ENCODE measurements at regions not wholly inside any gene's neighbourhood (a gene's known extent, or its start where the extent isn't known, plus 50 kb on each side); places are given as distances from the start of the nearest gene placed in this dataset.

DNA sequence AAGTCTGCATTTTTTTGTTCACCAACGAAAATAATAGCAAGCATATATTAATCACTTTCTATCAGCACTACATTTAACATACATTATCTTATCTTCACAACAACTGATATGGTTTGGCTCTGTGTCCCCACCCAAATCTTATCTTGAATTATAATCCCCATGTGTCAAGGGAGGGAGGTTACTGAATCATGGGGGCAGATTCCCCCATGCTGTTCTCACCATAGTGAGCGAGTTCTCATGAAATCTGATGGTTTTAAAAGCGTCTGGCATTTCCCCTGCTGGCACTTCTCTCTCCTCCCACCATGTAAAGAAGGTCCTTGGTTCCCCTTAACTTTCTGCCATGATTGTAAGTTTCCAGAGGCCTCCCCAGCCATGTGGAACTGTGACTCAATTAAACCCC, 235.7 kb upstream of the RXFP2 start:
- H3K4me3 Mint-ChIP-seq = no peak overlapping the region
- peaks cover 8 to 29% (median 17%) of the 10 kb centered on the region in 7 donors for H3K9me3 Mint-ChIP-seq
- H3K27me3 Mint-ChIP-seq = no peaks in the 10 kb centered on the region
- H3K36me3 Mint-ChIP-seq = no peaks in the 10 kb centered on the region
- H3K4me1 Mint-ChIP-seq = no peaks in the 10 kb centered on the region
- ATAC-seq (ENCODE audit: low read depth in 2 of 2) = no peak
- no peak for DNase-seq
- no peak overlapping the region for H3K27ac Mint-ChIP-seq

DNA sequence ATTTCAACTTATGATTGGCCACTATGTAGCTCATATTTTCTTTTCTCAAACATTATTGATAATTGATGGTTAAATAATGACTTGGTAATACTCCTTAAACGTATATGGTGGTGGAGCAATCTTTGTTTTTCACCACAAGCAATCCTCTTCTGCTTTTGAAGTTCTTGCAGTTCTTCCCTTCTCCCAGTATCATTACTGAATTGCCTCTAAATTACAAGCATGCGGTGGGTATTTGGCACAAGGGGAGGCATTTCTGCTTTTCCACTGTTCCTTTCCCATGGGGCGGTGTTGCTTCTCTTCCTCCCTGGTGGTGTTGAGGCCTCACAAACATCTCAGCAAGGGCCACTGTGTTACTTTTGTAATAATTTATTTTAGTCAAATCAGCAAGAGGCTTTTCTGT, 234.4 kb upstream of the RXFP2 start:
- ATAC-seq (ENCODE audit: low read depth in 2 of 2) = no peak
- H3K27ac Mint-ChIP-seq = no peak overlapping the region
- no peaks in the 10 kb centered on the region for H3K4me1 Mint-ChIP-seq
- H3K36me3 Mint-ChIP-seq = no peaks in the 10 kb centered on the region
- no peaks in the 10 kb centered on the region for H3K27me3 Mint-ChIP-seq
- no peak for DNase-seq
- peaks cover 3 to 16% (median 9%) of the 10 kb centered on the region in 7 donors for H3K9me3 Mint-ChIP-seq
- no peak overlapping the region for H3K4me3 Mint-ChIP-seq

DNA sequence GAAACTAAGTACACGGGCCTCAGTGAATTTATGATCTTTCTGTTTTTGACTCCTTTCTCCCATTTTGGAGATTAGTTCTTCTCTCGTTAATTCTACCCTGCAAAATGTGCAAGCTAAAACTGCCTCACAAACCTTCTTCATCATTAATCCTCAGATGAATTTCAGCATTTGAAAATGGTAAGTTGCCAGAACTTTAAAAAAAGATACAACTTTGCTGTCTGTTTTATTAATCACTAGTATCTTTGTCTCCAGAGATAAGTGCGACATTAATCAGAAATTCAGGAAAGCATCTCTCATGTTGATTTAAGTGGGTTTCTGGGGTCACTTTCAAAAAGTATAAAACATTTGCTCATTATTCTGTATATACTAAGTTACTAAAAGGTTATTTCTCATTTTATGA, 227.0 kb upstream of the RXFP2 start:
- H3K4me1 Mint-ChIP-seq = no peaks in the 10 kb centered on the region
- H3K4me3 Mint-ChIP-seq = no peak overlapping the region
- ATAC-seq (ENCODE audit: low read depth in 2 of 2) = no peak
- H3K9me3 Mint-ChIP-seq = peaks cover 0 to 12% (median 0%) of the 10 kb centered on the region in 7 donors
- H3K36me3 Mint-ChIP-seq = no peaks in the 10 kb centered on the region
- no peak for DNase-seq
- no peak overlapping the region for H3K27ac Mint-ChIP-seq
- H3K27me3 Mint-ChIP-seq = peaks cover 0 to 5% (median 0%) of the 10 kb centered on the region in 3 donors

DNA sequence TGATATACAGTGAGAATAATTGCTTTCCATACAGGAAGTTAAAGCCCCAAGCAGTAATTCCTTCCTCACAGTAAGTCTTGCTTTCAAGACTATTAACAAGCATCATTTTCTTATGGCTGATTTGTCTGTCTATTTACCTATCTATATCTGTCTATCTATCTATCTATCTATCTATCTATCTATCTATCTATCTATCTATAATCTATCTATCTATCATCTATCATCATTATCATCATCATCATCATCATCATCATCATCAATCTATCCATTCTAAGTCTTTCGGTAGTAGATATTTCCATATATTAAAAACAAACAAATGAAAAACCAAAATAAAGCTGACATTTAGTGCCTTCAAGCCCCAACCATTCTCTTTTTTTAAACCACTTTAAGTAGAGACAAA, 224.4 kb upstream of the RXFP2 start:
- no peak for DNase-seq
- Mint-ChIP-seq H3K9me3 (peaks cover 0 to 9% (median 0%) of the 10 kb centered on the region in 7 donors), H3K4me3 (no peak overlapping the region), H3K4me1 (no peaks in the 10 kb centered on the region), H3K36me3 (no peaks in the 10 kb centered on the region), H3K27ac (no peak overlapping the region), H3K27me3 (peaks cover 0 to 5% (median 0%) of the 10 kb centered on the region in 3 donors)
- ATAC-seq (ENCODE audit: low read depth in 2 of 2) = no peak

DNA sequence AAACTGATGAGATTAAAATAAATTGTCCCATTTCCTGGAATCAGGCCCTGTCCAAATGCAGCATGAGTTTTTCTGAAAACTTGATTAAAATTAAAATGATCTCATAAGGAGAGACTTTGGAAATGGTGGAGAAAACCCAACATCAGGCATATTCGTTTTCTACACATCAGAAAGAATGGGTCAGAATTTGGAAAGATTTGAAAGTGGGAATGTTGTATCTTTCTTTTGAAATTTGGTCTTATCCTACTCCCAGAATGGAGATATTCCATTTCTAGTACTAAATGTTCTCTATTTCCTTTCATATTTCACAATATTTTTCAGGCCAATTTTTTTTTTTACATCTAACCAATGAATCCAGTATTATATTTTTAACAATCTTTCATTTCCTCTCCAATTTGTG, 223.9 kb upstream of the RXFP2 start:
- H3K27me3 Mint-ChIP-seq = peaks cover 0 to 5% (median 0%) of the 10 kb centered on the region in 3 donors
- no peaks in the 10 kb centered on the region for H3K36me3 Mint-ChIP-seq
- H3K9me3 Mint-ChIP-seq = peaks cover 0 to 6% (median 0%) of the 10 kb centered on the region in 7 donors
- H3K4me1 Mint-ChIP-seq = no peaks in the 10 kb centered on the region
- H3K4me3 Mint-ChIP-seq = no peak overlapping the region
- ATAC-seq (ENCODE audit: low read depth in 2 of 2) (no peak), DNase-seq (no peak)
- no peak overlapping the region for H3K27ac Mint-ChIP-seq

DNA sequence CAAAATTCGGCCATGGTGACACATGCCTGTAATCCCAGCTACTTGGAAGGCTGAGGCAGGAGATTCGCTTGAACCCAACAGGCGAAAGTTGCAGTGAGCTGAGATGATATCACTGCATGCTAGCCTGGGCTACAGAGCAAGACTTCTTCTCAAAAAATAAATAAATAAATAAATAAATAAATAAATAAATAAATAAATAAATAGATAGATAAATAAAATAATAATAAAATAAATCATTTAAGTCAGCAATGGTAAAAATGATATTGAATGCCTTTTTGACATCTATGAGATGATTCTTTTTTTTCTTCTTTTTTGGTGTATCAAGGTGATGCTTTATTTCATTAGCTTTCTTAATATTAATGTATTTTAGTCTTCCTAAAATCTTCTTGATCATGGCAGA, 221.7 kb upstream of the RXFP2 start:
- H3K4me1 Mint-ChIP-seq = no peaks in the 10 kb centered on the region
- H3K4me3 Mint-ChIP-seq = no peak overlapping the region
- ATAC-seq (ENCODE audit: low read depth in 2 of 2) = no peak
- H3K9me3 Mint-ChIP-seq = peaks cover 0 to 2% (median 0%) of the 10 kb centered on the region in 7 donors
- no peak overlapping the region for H3K27ac Mint-ChIP-seq
- no peak for DNase-seq
- H3K36me3 Mint-ChIP-seq = no peaks in the 10 kb centered on the region
- H3K27me3 Mint-ChIP-seq = peaks cover 0 to 7% (median 4%) of the 10 kb centered on the region in 3 donors

DNA sequence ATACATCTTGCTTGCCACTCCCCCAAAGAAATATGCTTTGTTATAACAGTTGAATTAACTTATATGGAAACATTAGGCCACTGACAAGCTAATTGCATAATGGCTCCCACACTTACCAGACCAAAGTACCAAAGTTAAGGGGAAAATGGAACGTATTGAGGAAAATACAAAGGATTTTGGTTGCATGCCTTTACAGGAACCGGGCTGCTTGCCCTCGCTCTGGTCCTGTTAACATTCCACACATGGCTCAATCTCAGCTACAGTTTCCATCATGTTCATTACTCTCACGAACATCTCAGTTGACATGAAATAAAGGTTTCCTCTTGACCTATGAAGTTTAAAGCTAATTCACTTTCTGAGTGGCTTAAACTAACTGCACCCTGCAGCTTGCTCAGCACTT, 220.7 kb upstream of the RXFP2 start:
- DNase-seq (no peak), ATAC-seq (ENCODE audit: low read depth in 2 of 2) (no peak)
- Mint-ChIP-seq H3K27me3 (peaks cover 0 to 8% (median 7%) of the 10 kb centered on the region in 3 donors), H3K36me3 (no peaks in the 10 kb centered on the region), H3K9me3 (peaks cover 0 to 2% (median 0%) of the 10 kb centered on the region in 7 donors), H3K4me1 (no peaks in the 10 kb centered on the region), H3K4me3 (no peak overlapping the region), H3K27ac (no peak overlapping the region)

DNA sequence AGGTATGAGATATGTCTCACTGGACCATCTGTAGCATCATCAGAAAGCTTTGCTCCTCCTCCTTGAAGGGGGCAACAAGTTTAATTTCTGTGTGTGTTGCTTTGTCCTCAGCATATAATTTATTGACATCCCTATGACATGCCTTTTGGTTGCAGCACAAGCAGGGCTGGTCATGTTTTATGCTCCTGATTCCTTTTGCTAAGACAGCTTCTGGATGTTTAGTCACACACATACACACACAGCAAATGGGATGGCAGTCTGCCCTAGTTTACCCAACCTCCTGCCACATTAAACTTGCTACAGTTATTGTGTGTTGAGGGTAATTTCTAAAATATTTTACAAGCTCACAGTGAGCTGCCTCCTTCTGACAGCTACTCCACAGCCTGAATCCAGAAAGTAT, 217.9 kb upstream of the RXFP2 start:
- DNase-seq (no peak), ATAC-seq (ENCODE audit: low read depth in 2 of 2) (no peak)
- H3K27ac Mint-ChIP-seq = no peak overlapping the region
- no peaks in the 10 kb centered on the region for H3K4me1 Mint-ChIP-seq
- peaks cover 0 to 8% (median 7%) of the 10 kb centered on the region in 3 donors for H3K27me3 Mint-ChIP-seq
- H3K4me3 Mint-ChIP-seq = no peak overlapping the region
- H3K36me3 Mint-ChIP-seq = no peaks in the 10 kb centered on the region
- H3K9me3 Mint-ChIP-seq = peaks cover 0 to 5% (median 2%) of the 10 kb centered on the region in 7 donors

DNA sequence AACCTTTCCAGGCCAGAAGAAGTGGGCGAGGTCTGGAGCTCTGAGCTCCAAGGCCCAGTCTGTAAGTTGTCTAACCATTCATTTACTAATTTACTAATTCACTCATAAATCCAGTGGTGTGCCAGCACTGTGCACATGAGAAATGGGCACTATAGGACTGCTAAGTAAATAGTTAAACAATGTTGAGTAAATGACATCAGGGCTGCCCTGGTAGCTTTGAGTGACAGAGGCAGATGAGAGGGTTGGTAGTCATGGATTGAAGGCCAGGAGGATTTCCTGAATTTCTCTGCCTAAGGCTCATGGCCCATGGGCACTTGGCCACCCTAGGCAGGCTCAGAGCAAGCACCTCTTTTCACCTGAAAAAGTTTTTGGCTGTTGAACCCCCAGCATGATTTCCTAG, 216.9 kb upstream of the RXFP2 start:
- DNase-seq (no peak), ATAC-seq (ENCODE audit: low read depth in 2 of 2) (no peak)
- Mint-ChIP-seq H3K9me3 (peaks cover 0 to 5% (median 2%) of the 10 kb centered on the region in 7 donors), H3K27me3 (peaks cover 0 to 10% (median 7%) of the 10 kb centered on the region in 3 donors), H3K4me1 (no peaks in the 10 kb centered on the region), H3K4me3 (no peak overlapping the region), H3K36me3 (no peaks in the 10 kb centered on the region), H3K27ac (no peak overlapping the region)

DNA sequence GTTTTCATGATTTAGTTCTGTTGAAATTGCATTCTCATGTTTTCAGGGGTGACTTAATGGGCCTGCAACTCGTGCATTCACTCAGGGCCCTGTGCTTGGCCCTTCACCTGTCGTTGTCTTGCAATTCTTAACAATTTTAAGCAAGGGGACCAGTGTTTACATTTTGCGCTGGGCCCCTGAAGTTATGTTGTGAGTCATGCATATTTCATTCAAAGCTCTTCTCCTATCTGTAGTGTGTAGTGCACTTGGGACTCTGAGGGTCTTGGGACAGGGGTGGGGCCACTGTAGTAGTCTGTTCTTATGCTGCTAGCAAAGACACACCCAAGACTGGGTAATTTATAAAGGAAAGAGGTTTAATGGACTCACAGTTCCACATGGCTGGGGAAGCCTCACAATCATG, 211.2 kb upstream of the RXFP2 start:
- H3K4me3 Mint-ChIP-seq = no peak overlapping the region
- no peaks in the 10 kb centered on the region for H3K4me1 Mint-ChIP-seq
- peaks cover 0 to 7% (median 5%) of the 10 kb centered on the region in 7 donors for H3K9me3 Mint-ChIP-seq
- peak overlapping the region in 1 of 6 donors; percentile 22 for H3K27ac Mint-ChIP-seq
- no peak for DNase-seq
- no peak for ATAC-seq (ENCODE audit: low read depth in 2 of 2)
- H3K27me3 Mint-ChIP-seq = peaks cover 0 to 6% (median 0%) of the 10 kb centered on the region in 3 donors
- no peaks in the 10 kb centered on the region for H3K36me3 Mint-ChIP-seq

DNA sequence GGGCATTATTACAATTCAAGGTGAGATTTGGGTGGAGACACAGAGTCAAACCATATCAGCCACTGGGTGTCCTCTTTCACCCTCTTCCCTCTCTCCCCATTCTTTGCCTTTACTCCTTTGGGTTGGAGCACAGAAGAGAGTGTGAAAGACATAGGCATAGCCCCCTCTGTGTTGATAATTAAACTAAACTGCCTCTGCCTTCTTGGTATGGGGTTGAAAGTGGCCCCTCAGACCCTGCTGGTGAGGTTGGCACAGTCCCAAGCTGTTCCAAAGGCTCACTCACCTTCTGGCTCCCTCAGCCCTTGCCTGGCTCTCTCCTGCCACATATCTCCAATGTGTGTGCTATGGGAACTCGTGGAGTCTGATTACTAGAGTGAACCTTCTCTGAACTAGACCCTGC, 210.6 kb upstream of the RXFP2 start:
- no peak for ATAC-seq (ENCODE audit: low read depth in 2 of 2)
- peaks cover 0 to 7% (median 5%) of the 10 kb centered on the region in 7 donors for H3K9me3 Mint-ChIP-seq
- peaks cover 0 to 3% (median under 1%) of the 10 kb centered on the region in 3 donors for H3K27me3 Mint-ChIP-seq
- H3K4me1 Mint-ChIP-seq = no peaks in the 10 kb centered on the region
- H3K36me3 Mint-ChIP-seq = no peaks in the 10 kb centered on the region
- DNase-seq = no peak
- no peak overlapping the region for H3K27ac Mint-ChIP-seq
- no peak overlapping the region for H3K4me3 Mint-ChIP-seq

DNA sequence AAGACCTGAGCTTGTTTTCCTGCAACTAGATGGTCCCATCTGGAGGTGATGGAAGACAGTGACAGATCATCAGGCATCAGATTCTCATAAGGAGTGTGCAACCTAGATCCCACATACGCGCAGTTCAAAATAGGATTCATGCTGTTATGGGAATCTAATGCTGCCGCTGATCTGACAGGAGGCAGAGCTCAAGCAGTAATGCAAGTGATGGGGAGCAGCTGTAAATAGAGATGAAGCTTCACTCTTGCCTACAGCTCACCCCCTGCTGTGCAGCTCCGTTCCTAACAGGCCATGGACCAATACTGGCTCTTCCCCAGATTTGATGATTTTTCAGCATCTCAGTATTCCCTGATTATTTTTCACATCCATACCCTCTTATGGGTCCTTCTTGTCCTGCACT, 208.4 kb upstream of the RXFP2 start:
- Mint-ChIP-seq H3K4me1 (no peaks in the 10 kb centered on the region), H3K9me3 (peaks cover 0 to 5% (median 1%) of the 10 kb centered on the region in 7 donors), H3K27me3 (peaks cover 0 to 8% (median 3%) of the 10 kb centered on the region in 3 donors), H3K27ac (no peak overlapping the region), H3K36me3 (no peaks in the 10 kb centered on the region), H3K4me3 (no peak overlapping the region)
- no peak for DNase-seq
- no peak for ATAC-seq (ENCODE audit: low read depth in 2 of 2)

DNA sequence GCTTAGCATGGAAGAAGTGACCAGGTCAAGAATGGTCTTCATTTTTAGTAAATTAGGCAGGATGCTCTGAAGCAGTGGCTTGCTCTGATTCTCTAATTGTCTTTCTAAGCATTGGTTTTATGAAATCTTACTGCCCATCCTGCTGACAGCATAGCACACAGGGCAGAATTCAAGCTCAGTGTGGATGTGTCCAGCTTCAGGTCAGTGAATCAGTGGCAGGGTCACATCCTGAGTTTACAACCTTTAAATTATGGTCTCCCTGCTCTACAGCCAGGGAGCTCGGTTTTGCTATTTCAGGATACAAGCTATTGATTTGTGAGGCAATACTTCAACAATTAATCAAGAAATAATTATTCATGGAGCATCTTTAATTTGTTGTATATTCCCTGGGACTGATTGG, 202.3 kb upstream of the RXFP2 start:
- ATAC-seq (ENCODE audit: low read depth in 2 of 2) (no peak), DNase-seq (no peak)
- H3K36me3 Mint-ChIP-seq = no peaks in the 10 kb centered on the region
- peaks cover 0 to 4% (median 0%) of the 10 kb centered on the region in 7 donors for H3K9me3 Mint-ChIP-seq
- no peak overlapping the region for H3K27ac Mint-ChIP-seq
- no peak overlapping the region for H3K4me3 Mint-ChIP-seq
- no peaks in the 10 kb centered on the region for H3K4me1 Mint-ChIP-seq
- H3K27me3 Mint-ChIP-seq = peaks cover 0 to 38% (median 6%) of the 10 kb centered on the region in 3 donors

DNA sequence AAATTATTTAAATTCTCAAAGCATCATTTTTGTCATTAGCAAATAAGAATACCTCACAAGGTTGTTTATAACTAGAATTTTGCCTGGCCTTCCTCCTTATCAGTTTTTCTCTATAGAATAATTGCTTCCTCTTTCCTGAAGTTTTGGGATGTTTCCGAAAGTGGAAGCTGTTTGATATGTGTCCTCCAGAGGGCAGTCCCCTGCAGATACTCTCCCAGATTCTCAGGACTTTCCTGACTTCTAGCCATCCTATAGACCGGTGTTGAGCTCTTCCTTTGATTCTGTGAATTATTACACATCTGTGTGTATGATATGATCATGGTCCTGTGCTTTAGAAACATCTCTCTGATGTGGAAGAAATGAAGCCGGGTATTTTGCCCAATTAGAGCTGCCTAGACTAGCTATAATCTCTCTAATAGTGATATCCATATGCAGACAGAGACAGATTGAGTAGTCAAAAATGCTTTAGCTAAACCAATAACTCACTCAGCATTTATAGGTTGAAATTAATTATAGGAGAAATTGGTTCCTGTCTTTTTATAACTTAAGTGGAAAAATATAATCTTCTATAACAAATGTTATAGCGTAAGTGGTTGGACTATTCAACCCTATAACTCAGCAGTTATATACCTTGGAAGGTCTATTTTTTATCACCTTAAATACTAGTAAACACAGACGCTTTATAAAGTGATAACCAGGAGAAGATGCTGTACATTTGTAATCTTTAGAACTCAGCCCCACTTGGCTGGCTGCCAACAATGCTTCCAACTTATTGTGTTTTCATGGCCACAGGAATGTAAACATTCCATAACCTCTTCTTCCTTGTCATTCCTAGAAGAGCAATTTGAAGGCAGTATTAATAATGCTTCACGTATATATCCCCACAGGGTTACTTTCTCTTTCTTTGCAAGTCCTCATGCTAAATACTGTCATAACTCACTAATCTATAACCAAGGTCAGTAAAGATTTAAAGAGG, 201.0 kb upstream of the RXFP2 start:
- no peak for ATAC-seq (ENCODE audit: low read depth in 2 of 2)
- DNase-seq = no peak
- Mint-ChIP-seq H3K36me3 (no peaks in the 10 kb centered on the region), H3K9me3 (peaks cover 0 to 4% (median 0%) of the 10 kb centered on the region in 7 donors), H3K4me1 (no peaks in the 10 kb centered on the region), H3K27me3 (peaks cover 0 to 38% (median 6%) of the 10 kb centered on the region in 3 donors), H3K4me3 (no peak overlapping the region), H3K27ac (no peak overlapping the region)

All from naive B cell (primary cell).